ENCODE measurements at regions not wholly inside any gene's neighbourhood (a gene's known extent, or its start where the extent isn't known, plus 50 kb on each side); places are given as distances from the start of the nearest gene placed in this dataset.

- DNase-seq (ENCODE audit: low spot score): peak; percentile 87
Measured at GRCh38 chr6:99868074-99868702, 125.8 kb downstream of the MCHR2 start.
